PC-9 (cell line): ENCODE measurements at regions not wholly inside any gene's neighbourhood (a gene's known extent, or its start where the extent isn't known, plus 50 kb on each side); places are given as distances from the start of the nearest gene placed in this dataset.

Experiments
- BruUV-seq: library from RNA; stranded (reverse); fragments of 400-500 nt; replicated peaks from 2 replicates; lab custom pipeline; 2021; lab: Mats Ljungman, UMichigan
- CTCF ChIA-PET: fragments of 300-600 bp; sonication (Branson Sonifier 250); formaldehyde crosslinking; loops from one replicate; lab custom pipeline; 2022; ENCODE audit warnings: antibody characterized with exemption; lab: Charles Lee
- POLR2A ChIA-PET: fragments of 300-600 bp; sonication (Branson Sonifier 250); formaldehyde crosslinking; loops from one replicate; lab custom pipeline; 2022; ENCODE audit warnings: antibody characterized with exemption; ENCODE audit not compliant: unreplicated experiment; lab: Charles Lee
- DNase-seq, 2 experiments: peaks; one replicate each; pipeline versions ENCODE4 v3.0.0 to v3.0.0-alpha.2; 2015 to 2022; ENCODE audit warnings: mixed read lengths in 1 of 2
- H2AFZ ChIP-seq: fragments of 200-600 bp; sonication (generic); 2 replicates; pipeline ENCODE4 v1.8.1; 2017; ENCODE audit warnings: antibody characterized with exemption
- H3F3A ChIP-seq: fragments of 200-600 bp; sonication (generic); 2 replicates; pipeline ENCODE4 v1.8.1; 2017; ENCODE audit warnings: antibody characterized with exemption, mild to moderate bottlenecking, low read depth; ENCODE audit not compliant: insufficient read depth
- H3K27ac ChIP-seq: fragments of 200-600 bp; sonication (generic); 2 replicates; pipeline ENCODE4 v1.6.1; 2016; ENCODE audit warnings: mixed run types
- H3K27me3 ChIP-seq: fragments of 200-600 bp; sonication (generic); 2 replicates; pipeline ENCODE4 v1.6.1; 2016; ENCODE audit warnings: low read depth, mixed run types; ENCODE audit not compliant: insufficient read depth
- H3K36me3 ChIP-seq: fragments of 200-600 bp; sonication (generic); 2 replicates; pipeline ENCODE4 v1.6.1; 2016; ENCODE audit warnings: low read depth, mixed run types
- H3K4me1 ChIP-seq: fragments of 200-600 bp; sonication (generic); replicated peaks from 2 replicates; pipeline ENCODE4 v1.6.1; 2016; ENCODE audit warnings: mixed run types; ENCODE audit not compliant: insufficient read depth
- H3K4me2 ChIP-seq: fragments of 200-600 bp; sonication (generic); 2 replicates; pipeline ENCODE4 v1.6.1; 2017; ENCODE audit warnings: mixed run types
- H3K4me3 ChIP-seq: fragments of 200-600 bp; sonication (generic); 2 replicates; pipeline ENCODE4 v1.6.1; 2016; ENCODE audit warnings: mixed run types
- H3K79me2 ChIP-seq: fragments of 200-600 bp; sonication (generic); 2 replicates; pipeline ENCODE4 v1.6.1; 2017; ENCODE audit warnings: low read depth, mixed run types
- H3K9me2 ChIP-seq: fragments of 200-600 bp; sonication (generic); 2 replicates; pipeline ENCODE4 v1.8.1; 2017; ENCODE audit warnings: mild to moderate bottlenecking; ENCODE audit not compliant: insufficient read depth
- H3K9me3 ChIP-seq: fragments of 200-600 bp; sonication (generic); 2 replicates; pipeline ENCODE4 v1.8.1; 2016; ENCODE audit warnings: low read depth; ENCODE audit not compliant: insufficient read depth
- H4K20me1 ChIP-seq: fragments of 200-600 bp; sonication (generic); 2 replicates; pipeline ENCODE4 v1.8.1; 2017; ENCODE audit not compliant: insufficient read depth
- CTCF ChIP-seq: fragments of 200-600 bp; sonication (generic); conservative IDR thresholded peaks from 2 replicates; pipeline ENCODE4 v1.6.1; 2017; ENCODE audit warnings: mixed run types, antibody characterized with exemption, mild to moderate bottlenecking, moderate library complexity
- EZH2 ChIP-seq: fragments of 200-600 bp; sonication (generic); IDR thresholded peaks from 2 replicates; pipeline ENCODE4 v1.8.0; 2017; ENCODE audit warnings: antibody characterized with exemption, low read depth
- intact Hi-C: fragments of 100-400 bp; cut with micrococcal nuclease; formaldehyde crosslinking; loops from one replicate; pipeline ENCODE4 v1.10.0; 2022; ENCODE audit not compliant: unreplicated experiment

- intact Hi-C loops = loop anchor here (2.0 to 5.0 kb wide), 2 partner anchors 44 to 62 kb away; no protein-coding TSS in a partner anchor
- peaks cover 89% of the 10 kb centered on the region for H3K4me1 ChIP-seq
- H3K9me2 ChIP-seq = no peaks in the 10 kb centered on the region
- peak overlapping the region; percentile 11; the same call in 1 of the 2 replicates for H3K4me3 ChIP-seq
- no peak overlapping the region for H2AFZ ChIP-seq
- H3K36me3 ChIP-seq = no peaks in the 10 kb centered on the region
- DNase-seq = peak; percentile 80 to 98
- TF ChIP-seq EZH2 (no peak), CTCF (peak; percentile 7; the same call in 1 of the 2 replicates)
- no peaks in the 10 kb centered on the region for H3K27me3 ChIP-seq
- peaks cover 69% of the 10 kb centered on the region for H3F3A ChIP-seq
- ChIA-PET POLR2A (no interaction called here), CTCF (no interaction called here)
- no peaks in the 10 kb centered on the region for H3K9me3 ChIP-seq
- H3K4me2 ChIP-seq = peak overlapping the region; percentile 61
- H3K79me2 ChIP-seq = no peaks in the 10 kb centered on the region
- BruUV-seq = TSS peak; percentile 85
- peak overlapping the region; percentile 100 for H3K27ac ChIP-seq
- H4K20me1 ChIP-seq = no peaks in the 10 kb centered on the region
Measured at GRCh38 chr5:173454736-173455598, 126.8 kb upstream of the STC2 start.

- no peaks in the 10 kb centered on the region for H3K79me2 ChIP-seq
- BruUV-seq = no TSS peak
- peaks cover 89% of the 10 kb centered on the region for H3K4me1 ChIP-seq
- ChIA-PET POLR2A (no interaction called here), CTCF (no interaction called here)
- H2AFZ ChIP-seq = no peak overlapping the region
- peaks cover 69% of the 10 kb centered on the region for H3F3A ChIP-seq
- no peaks in the 10 kb centered on the region for H3K27me3 ChIP-seq
- H3K4me3 ChIP-seq = peak overlapping the region; percentile 11; the same call in 1 of the 2 replicates
- peak; percentile 10; the same call in 1 of the 2 replicates for TF ChIP-seq CTCF
- no peak for TF ChIP-seq EZH2
- peak overlapping the region; percentile 61 for H3K4me2 ChIP-seq
- H4K20me1 ChIP-seq = no peaks in the 10 kb centered on the region
- intact Hi-C loops = loop anchor here (2.0 kb wide), 1 partner anchor 44 kb away; no protein-coding TSS in a partner anchor
- H3K36me3 ChIP-seq = no peaks in the 10 kb centered on the region
- peak in 1 of 2 experiments; percentile 74 for DNase-seq
- H3K9me3 ChIP-seq = no peaks in the 10 kb centered on the region
- H3K9me2 ChIP-seq = no peaks in the 10 kb centered on the region
- H3K27ac ChIP-seq = peak overlapping the region; percentile 100
Measured at GRCh38 chr5:173454361-173454735, 126.1 kb upstream of the STC2 start.

GRCh38 chr5:173453167-173453566 lies 125.0 kb upstream of the STC2 start:
- no peaks in the 10 kb centered on the region for H3K27me3 ChIP-seq
- H3K4me3 ChIP-seq = no peak overlapping the region
- H3K27ac ChIP-seq = peak overlapping the region; percentile 100
- TF ChIP-seq CTCF = no peak
- TF ChIP-seq EZH2 = no peak
- H3K9me3 ChIP-seq = no peaks in the 10 kb centered on the region
- peaks cover 68% of the 10 kb centered on the region for H3F3A ChIP-seq
- no peaks in the 10 kb centered on the region for H3K9me2 ChIP-seq
- no peaks in the 10 kb centered on the region for H4K20me1 ChIP-seq
- no peaks in the 10 kb centered on the region for H3K36me3 ChIP-seq
- intact Hi-C loops = no loop called here
- no peaks in the 10 kb centered on the region for H3K79me2 ChIP-seq
- ChIA-PET CTCF (no interaction called here), POLR2A (no interaction called here)
- peak overlapping the region; percentile 61 for H3K4me2 ChIP-seq
- no peak overlapping the region for H2AFZ ChIP-seq
- no TSS peak for BruUV-seq
- peaks cover 77% of the 10 kb centered on the region for H3K4me1 ChIP-seq
- peak in 1 of 2 experiments; percentile 81 for DNase-seq
